Middle frontal gyrus (tissue), 1 donor: ENCODE measurements at regions not wholly inside any gene's neighbourhood (a gene's known extent, or its start where the extent isn't known, plus 50 kb on each side); places are given as distances from the start of the nearest gene placed in this dataset.

Source experiments
- DNase-seq: peaks from one replicate; pipeline ENCODE4 v3.0.0-alpha.2; 2015; ENCODE audit warnings: low spot score; ENCODE audit errors: extremely low spot score

DNA sequence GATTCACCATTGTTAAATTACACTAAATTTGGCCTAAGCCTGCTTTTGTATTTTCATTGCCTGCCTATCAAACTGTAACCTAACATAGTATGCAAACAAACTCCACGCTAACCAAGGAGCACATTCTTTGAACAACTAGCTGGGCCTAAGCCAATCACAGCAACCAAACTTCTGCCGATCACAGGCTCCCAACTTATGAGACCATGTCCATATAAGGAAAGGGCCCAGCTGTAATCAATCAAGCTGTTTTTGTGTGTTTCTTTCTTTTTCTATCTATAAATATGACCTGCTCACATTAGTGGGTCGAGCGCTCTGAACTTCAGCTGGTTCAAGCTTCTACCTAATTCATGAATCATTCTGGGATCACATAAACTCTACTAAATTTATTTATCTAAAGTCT, 473.6 kb downstream of the SI start:
- no peak for DNase-seq

DNA sequence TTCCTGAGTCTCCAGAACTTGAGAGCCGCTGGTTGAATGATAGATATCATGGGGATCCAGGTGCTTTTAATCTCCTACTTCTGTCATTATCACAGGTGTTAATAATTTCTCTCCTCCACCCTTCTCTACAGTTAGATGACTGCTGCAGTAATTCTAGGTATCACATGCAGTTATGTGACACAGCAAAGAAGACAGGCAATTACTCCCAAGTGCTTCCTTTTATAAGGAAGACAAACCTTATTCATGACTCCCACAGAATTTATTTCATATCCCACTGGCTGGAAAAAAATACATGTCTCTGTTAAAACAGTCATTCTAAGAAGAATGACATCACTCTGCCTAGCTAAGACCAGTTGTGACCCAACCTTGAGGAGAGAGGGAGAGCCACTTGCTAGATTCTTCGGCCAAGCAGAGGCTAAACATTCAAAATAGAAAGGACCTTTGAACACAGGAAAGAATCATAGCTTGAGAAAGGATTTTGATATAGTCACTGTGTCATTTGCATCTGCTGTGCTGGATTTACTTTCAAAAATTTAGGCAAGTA, 500.6 kb downstream of the SI start:
- DNase-seq, result no peak

DNA sequence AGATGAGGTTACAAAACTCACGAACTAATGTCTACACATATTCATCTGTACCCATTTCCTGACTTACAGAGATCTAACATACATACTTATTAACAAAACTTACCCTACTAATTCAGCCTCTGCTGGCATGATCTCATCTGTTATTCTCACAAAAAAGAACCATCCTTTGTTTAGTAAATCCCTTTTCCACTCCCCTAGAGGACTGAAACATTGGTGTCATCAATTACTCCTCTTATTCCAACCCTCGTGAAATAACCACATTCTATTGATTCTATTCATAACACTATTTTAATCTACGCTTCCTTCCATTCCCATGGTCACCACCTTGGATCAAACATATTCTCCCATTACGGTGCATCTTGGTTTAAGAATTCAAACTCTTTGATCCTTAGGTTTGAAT, 505.9 kb downstream of the SI start:
- no peak for DNase-seq

DNA sequence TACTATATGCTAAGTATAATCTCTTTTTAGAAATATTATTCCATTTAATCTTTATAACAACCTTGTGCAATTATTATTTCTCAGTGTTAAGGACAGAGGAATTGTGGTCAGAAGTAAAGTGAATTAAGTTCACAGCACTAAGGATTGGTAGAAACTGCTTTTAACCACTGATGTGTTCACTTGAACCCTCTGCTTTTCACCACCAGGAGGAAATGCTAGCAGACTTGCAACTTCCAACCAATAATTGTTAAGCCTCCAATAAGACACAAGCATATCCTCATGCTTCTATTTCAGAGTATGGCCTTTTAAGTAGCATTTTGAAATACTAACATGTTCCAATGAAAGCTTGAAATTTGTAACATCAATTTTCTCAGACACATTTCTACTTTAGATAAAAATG, 527.4 kb downstream of the SI start:
- no peak for DNase-seq

DNA sequence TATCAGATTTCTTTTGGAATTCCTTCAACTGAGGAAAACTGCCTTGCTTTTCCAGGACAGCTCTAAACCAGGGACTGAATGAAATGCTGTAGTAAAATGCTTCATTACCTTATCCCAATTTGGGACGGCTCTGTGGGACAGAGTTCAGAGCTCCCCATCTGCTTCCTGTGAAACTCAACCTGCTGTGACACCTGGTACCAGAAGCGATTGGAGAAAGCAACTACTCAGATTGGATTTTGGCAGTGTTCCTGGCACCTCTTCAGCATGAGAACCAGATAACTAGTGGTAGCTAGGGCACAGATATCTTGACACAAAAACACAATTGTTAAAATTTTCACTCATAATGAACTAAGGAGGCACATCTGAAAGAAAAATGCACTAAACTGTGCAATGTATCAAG, 539.1 kb downstream of the SI start:
- no peak for DNase-seq

DNA sequence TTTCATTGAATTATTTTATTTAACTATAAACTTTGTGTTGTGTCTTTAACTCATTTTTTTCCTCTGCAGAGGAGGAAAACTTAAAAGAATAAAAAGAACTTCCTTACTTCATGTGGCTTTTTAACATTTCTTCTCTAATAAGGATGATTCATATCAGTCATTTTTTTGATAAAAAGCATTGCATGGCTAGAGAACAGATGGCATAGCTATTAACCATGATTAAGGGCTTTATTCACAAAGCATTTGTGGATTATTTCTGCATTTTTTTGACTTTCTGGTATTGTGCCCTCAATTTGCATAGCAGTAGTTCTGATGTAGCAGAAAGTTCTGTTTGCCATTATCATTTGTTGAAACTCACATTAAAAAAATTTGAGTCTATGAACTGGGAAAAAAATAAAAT, 540.8 kb downstream of the SI start:
- DNase-seq, result no peak

DNA sequence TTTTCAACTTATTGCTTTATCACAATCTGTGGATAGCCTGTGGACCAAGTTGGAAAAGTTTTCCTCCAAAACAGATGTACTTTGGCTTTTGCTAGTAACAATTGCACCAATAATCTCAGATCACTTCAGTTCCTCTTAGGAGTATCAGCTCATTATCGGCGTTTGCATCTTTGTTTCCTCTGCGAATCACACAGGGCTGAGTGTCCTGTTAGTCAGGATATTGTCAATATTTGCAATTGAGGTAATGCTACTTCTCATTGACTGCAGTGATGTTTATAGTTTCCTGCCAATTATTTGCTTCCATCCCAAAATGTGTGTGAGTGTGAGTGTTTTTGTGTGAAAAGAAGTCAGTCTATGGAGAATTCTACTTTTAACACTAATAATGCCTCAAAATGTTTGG, 545.0 kb downstream of the SI start:
- DNase-seq, result no peak

DNA sequence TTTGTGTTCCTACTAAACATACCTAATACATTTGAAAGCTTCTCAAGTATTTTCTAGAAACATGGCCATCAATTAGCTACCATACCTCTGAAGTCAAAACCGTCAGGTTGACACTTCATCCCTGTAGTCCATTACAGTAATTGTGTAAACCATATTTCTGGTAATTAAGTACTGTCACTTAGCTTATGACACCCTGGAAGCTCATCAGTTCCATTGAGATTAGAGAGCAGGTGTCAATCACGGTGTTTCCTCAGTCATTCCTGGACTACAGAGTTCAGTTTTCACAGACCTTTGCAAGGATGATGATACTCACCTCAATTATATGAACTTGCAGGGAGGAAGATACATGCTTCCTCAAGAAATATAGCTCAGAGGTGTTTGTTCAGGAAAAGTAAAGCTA, 552.0 kb downstream of the SI start:
- no peak for DNase-seq

DNA sequence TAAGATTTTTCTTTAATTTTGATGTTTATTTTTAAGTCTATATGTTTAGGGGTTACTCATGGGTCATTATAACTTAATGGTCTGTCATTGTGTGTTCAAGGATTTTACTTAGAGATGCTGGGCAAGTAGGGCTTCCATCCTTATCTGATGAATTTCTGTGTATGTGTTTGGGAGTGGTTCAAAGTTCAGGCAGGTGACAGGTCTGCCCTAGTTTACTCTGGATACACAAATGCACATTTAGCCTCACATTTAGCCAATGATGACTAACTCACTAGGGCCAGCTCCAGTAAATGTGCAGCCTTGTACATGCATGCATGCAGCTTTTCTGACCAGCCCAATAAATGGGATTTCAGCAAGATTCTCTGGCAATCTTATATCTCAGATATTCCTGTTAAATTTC, 554.1 kb downstream of the SI start:
- DNase-seq, result no peak

DNA sequence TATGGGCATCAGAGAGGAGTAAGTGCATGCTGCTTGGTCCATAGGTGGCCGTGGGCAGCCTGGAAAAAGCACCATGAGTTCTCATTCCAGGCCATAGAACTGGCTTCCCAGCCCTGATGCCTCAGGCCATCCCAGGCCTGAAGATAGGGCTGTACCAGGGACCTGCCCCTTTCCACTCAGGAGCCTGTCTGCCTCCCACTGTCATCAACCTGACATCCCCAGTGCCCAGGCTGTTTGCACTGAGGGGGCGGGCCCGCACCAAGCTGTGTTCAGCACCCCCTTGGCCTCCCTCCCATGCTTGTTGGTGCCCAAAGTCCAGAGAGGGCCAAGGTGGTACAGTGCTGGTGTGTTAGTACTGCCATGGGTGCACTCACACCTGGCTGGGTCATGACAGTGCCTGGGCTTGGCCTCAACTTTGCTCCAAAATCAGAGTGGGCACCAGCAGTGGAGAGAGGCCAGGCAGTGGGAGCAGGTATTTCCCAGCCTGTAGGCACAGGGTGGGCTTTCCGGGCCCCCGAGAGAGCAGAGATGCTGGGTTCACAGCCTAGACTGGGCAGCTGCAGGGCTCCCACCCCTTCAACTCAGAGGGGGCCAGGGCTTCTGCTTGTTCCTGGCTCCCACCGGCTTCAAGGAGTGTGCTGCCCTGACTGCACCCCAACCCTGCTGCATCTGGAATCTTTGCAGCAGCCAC, 556.1 kb downstream of the SI start:
- DNase-seq, result no peak

DNA sequence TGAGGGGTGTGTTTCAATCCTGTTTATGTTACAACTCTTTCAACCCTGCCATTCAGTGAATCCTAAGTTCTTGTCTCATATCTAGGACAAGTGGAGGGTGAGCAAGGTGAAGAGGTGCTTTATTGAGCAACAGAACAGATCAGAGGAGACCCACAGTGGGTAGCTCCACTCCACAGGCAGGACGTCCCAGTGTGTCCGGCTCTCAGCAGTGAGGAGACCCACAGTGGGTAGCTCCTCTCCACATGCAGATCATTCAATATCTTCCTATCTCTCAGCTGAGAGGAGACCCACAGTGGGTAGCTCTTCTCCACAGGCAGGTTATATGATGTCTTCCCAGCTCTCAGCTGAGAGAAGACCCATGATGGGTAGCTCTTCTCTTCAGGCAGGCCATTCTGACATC, 556.7 kb downstream of the SI start:
- DNase-seq, result no peak

DNA sequence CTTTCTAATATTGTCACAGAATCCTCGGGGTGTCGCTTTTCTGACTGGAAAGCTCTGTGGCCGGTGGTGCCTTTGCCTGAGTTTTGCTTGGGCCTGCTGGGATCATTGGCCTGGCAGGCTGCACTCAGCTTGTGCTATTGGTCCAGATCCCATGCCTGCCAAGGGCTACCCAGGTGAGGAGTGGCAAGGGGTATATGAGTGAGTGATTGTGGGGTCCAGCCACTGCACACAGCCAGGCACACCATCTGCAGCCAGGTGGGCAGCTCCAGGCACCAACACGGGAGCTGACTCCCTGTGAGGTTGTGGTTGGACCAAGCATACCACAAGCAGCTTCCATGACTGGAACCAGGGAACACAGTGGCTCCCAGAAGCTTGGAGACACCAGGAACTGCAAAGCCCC, 557.2 kb downstream of the SI start:
- no peak for DNase-seq

DNA sequence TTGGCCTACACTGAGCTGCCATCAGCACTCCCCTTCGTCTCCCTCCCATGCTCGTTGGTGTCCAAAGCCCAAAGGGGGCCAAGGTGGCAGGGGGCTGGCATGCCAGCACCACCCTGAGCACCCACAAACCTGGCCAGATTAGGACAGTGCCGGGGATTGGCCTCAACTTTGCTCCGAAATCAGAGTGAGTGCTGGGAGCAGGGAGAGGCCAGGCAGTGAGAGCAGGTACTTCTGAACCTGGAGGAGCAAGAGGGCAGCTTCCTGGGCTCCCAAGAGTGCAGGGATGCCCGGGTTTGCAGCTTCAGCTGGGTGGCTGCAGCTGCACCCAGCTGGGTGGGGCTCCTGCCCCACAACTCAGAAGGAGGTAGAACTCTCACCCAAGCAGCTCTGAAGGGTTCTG, 563.0 kb downstream of the SI start:
- DNase-seq, result no peak

DNA sequence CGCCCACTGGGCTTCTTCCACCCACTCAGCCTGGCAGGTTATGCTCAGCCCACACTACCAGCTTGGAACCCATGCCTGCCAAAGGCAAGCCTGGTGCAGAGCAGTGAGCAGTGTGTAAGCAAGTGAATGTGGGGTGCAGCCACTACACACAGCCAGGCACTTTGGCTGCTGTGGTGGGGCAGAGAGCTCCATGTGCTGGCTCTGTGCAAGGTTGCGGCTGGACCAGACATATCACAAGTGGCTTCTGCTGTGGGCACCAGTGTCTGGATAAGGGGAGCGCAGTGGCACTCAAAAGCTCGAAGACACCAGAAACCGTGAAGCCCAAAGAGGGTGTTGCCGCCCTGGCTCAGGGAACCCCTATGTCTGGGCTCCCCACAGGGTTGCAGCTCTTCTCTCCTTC, 563.7 kb downstream of the SI start:
- no peak for DNase-seq

DNA sequence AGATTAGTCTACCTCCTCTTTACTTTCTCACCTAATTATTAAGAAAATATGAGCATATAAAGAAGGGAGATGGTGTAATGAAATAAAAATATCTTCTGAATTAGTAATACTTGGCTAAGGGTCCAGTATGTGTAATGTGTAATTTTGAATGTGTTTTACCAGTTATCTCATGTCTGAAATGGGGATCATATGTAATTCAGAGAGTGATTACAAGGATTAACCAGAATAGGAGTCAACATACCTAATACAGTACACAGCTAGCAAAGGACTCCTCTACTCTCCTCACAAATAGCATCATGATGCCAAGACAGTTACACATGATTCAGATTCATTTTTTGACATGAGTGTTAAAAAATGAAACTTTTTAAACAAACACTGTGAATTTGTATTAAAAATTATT, 570.4 kb downstream of the SI start:
- DNase-seq, result no peak

DNA sequence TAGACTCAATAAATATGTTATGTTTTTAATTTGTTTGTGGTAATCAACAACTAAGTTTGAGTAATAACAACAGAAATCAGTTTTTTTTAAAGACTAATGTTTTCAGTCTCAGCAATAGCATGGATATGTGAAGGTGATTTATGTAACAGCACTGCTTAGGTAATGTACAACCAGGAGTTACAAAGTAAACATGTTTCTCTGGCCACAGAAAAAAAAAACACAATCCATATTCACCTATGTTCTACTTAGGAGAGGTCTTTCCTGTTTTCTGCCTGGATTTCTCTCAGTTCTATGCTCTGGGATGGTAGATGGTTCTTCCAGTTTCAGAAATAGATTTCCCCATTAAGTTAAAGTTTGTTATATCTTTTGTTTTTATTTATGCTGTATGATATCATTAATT, 579.4 kb downstream of the SI start:
- DNase-seq, result no peak

DNA sequence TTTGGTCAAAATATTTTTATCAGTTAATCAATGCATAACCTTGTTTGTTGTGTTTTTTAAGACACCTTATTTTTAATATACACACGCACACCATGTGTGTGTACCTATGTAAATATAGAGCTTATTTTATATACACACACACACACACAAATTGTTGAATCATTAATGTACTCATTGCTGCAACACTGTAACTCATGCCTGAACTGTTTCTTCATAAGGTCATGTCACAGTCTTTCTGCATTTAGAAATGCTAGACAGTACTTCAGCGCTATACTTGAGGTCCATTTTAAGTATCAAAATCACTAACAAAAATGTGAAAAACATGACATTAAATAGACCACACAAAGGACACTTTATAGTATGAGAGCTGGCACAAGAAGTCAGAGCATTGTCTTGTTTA, 589.4 kb downstream of the SI start:
- no peak for DNase-seq

DNA sequence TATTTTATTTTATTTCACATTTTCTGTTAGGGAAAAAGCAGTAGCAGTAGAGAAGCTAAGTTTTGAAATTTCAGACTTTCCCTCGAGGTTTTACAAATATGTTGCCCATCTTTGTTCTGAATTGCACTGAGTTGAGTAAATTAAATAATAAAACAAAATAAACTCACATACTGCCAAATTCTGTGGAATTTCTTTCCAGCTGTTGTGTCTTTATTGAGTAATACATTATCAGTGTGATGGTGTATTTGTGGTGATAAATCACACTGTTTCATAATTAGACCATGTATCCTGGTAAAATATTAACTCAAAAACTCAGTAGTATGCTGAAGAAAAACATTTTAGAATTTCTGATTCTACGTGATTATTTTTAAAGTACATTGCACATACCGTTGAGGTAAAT, 592.1 kb downstream of the SI start:
- no peak for DNase-seq

DNA sequence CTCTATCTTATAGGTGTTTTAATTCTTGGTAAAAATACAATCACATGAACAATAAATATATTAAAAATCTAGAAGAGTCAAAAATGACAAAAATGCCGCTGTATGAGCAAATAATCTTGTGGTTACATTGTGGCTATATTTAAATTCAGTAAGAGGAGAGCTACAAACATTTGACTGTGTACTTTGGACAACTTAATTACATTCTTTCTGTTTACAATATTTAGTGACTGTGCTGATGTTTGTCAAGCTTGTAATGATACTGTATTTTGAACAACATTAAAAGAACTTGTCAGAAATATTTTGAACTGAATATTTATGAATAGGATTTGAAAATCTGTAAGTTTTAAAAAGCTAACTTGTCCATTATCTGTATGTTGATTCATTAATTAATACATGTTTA, 598.3 kb downstream of the SI start:
- DNase-seq, result no peak

DNA sequence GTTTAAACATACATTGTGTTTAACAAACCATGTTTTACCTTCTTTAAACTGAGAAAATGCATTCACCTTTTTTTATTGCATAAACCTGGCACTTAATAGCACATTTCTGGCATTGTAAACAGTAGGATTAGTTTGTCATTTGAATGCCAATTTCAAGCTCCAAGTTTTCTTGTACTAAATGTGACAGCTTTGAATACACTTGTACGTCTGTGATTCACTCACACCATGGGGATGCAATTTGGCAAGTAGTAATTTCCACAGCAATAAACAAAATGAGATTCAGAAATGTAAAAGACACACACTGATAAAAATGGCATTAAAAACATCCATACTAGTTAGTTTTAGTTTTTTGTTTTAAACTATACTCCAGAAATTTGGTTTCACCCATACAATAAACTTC, 598.9 kb downstream of the SI start:
- no peak for DNase-seq

DNA sequence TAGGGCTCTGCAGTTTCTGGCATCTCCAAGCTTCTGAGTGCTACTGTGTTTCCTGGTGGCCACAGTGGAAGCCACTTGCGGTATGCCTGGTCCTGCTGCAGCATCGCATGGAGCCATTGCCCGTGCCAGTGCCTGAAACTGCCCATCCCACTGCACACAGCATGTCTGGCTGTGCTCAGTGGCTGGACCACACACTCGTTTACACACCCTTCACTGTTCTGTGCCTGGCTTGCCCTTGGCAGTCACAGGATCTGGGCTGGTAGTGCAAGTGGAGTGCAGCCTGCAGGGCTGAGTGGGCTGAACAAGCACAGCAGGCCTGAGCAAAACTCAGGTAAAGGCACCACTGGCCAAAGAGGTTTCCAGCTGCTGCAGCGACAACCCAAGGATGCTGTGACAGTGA, 600.0 kb downstream of the SI start:
- DNase-seq, result no peak

DNA sequence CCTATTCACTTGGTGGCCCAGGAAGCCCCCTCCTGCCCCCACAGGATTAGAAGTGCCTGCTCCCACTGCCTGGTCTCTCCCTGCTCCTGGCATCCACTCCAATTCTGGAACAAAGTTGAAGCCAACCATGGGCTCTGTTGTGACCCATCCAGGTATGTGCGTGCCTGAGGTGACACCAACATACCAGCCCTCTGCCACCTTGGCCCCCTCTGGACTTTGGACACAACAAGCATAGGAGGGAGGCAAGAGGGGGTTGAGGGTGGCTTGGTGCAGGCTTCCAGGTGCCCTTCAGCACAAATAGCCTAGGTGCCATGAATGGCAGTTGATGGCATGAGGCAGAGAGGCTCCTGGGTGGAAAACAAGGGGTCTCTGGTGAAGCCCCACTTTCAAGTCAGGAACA, 600.9 kb downstream of the SI start:
- no peak for DNase-seq

DNA sequence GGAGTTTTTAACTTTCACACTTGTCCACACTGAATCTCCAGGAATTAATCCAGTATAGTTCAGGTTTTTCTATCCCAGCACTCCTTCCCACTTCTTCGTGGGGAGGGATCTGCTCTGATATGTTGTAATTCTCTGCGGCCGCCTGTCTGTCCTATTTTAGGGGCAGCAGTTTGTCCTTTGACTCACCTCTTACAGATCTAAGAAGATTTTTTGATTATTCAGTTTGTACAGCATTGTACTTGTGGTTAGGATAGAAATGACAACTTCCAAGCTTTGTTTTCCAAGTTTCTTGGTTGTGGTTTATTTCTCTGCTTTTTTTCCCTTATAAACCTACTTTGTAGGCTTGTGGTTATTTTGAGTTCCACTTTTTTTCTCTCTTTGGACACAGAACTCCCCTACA, 601.7 kb downstream of the SI start:
- no peak for DNase-seq

DNA sequence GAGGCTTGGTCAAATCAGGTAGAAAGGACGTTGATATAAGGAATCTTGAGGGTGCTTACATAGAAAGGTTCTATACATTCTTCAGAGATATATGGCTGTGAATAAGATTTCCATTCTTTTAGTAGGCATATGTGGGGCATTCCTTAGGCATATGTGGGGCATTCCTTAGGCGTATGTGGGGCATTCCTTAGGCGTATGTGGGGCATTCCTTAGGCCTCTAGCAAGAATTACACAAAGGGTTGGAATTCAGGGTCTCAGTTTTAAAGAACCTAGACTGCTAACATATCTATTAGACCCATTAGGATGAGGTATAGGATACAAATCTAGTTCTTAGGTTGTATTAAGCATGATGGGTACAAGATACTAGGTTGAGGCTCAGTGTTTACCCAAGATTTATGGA, 607.8 kb downstream of the SI start:
- no peak for DNase-seq
